Left ventricle myocardium inferior (tissue), 1 donor: ENCODE measurements at regions not wholly inside any gene's neighbourhood (a gene's known extent, or its start where the extent isn't known, plus 50 kb on each side); places are given as distances from the start of the nearest gene placed in this dataset.
A peak's percentile ranks its signal among the peaks of the same experiment; 100 is the strongest.

Source experiments
- DNase-seq: peaks from one replicate; pipeline ENCODE4 v3.0.0-alpha.2; 2020
- H3K27ac ChIP-seq: fragments of 200-600 bp; replicated peaks from 2 replicates; pipeline ENCODE4 v1.8.0; 2021
- H3K27me3 ChIP-seq: fragments of 200-600 bp; 2 replicates; pipeline ENCODE4 v1.8.0; 2021; ENCODE audit warnings: low read depth
- H3K36me3 ChIP-seq: fragments of 200-600 bp; 2 replicates; pipeline ENCODE4 v1.8.0; 2021
- H3K4me1 ChIP-seq: fragments of 200-600 bp; 2 replicates; pipeline ENCODE4 v1.8.0; 2021
- H3K4me3 ChIP-seq: fragments of 200-600 bp; 2 replicates; pipeline ENCODE4 v1.8.0; 2021; ENCODE audit warnings: mild to moderate bottlenecking, moderate library complexity
- H3K9me3 ChIP-seq: fragments of 200-600 bp; replicated peaks from 2 replicates; pipeline ENCODE4 v1.8.0; 2021
- intact Hi-C: fragments of 100-400 bp; cut with micrococcal nuclease; formaldehyde crosslinking; loops from one replicate; pipeline ENCODE4 v1.11.0; 2022
- TF ChIP-seq, protein P1 (sequence below): fragments of 200-600 bp; IDR thresholded peaks from 2 replicates; pipeline ENCODE4 v1.8.0; 2021; ENCODE audit warnings: antibody characterized with exemption, mild to moderate bottlenecking, borderline replicate concordance
- donor health status: DM: no; HTN: yes; CAD: no; lungs with severe emphysema.

DNA sequence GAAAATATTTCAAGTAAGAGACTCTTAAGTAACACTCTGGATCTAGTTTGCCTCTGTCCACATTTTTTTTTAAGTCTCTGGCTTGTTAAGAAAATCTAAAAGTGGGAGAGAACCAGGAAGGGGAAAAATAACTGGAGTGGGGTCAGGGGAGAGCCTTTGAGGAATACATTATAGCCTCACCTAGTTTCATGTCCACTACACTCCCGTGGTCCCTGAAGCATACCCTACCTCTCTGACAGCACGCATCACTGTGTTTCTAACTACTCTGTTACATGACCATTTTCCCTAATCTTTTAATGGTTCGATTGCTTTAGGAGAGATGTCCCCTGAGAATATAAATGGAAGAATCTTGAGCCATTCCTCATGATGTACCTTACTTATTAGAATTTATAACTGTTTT is 318.3 kb downstream of the TMEM167A start:
- H3K36me3 ChIP-seq = no peaks in the 10 kb centered on the region

DNA sequence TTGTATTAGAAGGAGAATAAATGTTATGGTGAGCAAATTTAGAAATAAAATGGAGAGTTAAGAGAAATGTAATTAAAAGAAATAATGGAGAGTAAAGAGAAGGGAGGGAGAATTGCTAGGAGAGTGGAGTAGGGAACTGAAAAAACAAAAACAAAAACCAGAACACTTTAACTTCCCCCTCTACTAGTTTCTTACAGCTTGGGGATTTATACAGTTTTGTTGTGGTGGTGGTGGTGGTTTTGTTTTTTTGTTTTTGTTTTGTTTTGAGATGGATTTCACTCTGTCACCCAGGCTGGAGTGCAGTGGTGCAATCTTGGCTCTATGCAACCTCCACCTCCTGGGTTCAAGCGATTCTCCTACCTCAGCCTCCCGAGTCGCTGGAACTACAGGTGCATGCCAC is 322.4 kb downstream of the TMEM167A start:
- intact Hi-C loops = no loop called here
- no peaks in the 10 kb centered on the region for H3K9me3 ChIP-seq
- no peak overlapping the region for H3K27ac ChIP-seq
- no peaks in the 10 kb centered on the region for H3K27me3 ChIP-seq
- TF ChIP-seq, protein P1, sequence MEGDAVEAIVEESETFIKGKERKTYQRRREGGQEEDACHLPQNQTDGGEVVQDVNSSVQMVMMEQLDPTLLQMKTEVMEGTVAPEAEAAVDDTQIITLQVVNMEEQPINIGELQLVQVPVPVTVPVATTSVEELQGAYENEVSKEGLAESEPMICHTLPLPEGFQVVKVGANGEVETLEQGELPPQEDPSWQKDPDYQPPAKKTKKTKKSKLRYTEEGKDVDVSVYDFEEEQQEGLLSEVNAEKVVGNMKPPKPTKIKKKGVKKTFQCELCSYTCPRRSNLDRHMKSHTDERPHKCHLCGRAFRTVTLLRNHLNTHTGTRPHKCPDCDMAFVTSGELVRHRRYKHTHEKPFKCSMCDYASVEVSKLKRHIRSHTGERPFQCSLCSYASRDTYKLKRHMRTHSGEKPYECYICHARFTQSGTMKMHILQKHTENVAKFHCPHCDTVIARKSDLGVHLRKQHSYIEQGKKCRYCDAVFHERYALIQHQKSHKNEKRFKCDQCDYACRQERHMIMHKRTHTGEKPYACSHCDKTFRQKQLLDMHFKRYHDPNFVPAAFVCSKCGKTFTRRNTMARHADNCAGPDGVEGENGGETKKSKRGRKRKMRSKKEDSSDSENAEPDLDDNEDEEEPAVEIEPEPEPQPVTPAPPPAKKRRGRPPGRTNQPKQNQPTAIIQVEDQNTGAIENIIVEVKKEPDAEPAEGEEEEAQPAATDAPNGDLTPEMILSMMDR = no peak
- H3K36me3 ChIP-seq = no peaks in the 10 kb centered on the region
- DNase-seq = no peak
- no peaks in the 10 kb centered on the region for H3K4me1 ChIP-seq
- no peak overlapping the region for H3K4me3 ChIP-seq

More for the DNA sequence above, 318.3 kb downstream of the TMEM167A start:
- DNase-seq = no peak
- TF ChIP-seq, protein P1 = no peak
- Histone ChIP-seq H3K27ac (no peak overlapping the region), H3K27me3 (no peaks in the 10 kb centered on the region), H3K9me3 (peaks cover 12% of the 10 kb centered on the region), H3K4me3 (no peak overlapping the region), H3K4me1 (no peaks in the 10 kb centered on the region)
- intact Hi-C loops = no loop called here

DNA sequence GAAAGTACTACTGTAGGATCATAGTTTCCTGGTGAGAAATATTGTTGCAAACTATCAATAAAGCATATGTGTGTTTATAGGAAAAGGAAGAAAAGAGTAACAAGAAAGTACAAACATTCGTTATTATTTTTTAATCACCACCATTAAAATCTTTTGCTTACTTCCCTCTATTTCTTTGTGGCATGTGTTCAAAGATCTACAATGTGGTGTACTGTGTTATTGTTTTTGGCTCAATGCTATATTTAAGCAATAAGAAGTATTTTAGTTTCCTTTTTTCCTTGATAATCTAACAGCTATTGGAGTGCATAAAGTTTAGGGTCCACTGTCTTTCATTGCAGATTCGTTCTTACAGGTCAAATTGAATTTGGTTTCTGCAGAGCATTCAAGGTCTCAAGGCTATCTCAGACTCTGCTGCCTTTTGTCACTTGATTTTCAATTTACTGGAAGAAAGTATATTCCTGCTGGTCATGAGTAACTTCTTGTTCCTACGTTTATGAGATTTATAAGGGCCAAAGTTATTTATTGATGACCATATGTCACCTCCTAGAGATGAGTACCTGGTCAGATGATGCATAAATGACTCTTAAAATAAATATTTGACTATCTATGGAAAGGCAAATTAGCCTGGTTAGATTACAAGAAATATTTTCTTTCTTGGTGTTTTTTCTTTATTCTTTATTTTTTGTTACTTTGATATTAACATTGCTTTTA is 323.0 kb downstream of the TMEM167A start:
- Histone ChIP-seq H3K36me3 (no peaks in the 10 kb centered on the region), H3K27me3 (no peaks in the 10 kb centered on the region), H3K4me1 (peaks cover 5% of the 10 kb centered on the region), H3K27ac (no peak overlapping the region), H3K9me3 (no peaks in the 10 kb centered on the region), H3K4me3 (no peak overlapping the region)
- intact Hi-C loops = no loop called here
- DNase-seq = no peak
- TF ChIP-seq, protein P1 = no peak

DNA sequence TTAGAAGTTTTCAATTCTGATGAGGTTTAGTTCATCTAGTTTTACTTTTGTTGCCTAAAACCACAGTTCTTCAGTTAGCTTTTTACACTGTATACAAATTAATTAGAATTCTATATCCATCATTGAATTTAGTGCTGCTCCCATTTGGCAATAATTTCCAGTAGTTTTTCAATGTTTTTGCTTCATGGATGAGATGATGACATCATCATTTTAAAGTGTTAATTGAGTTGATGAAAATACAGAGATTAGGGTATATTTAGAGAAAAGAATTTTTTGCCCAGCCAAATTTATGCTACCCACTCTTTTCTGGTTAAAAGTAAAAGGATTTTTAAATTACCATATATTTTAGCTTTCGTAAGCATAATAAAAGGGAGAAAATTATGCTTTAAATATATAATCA is 323.8 kb downstream of the TMEM167A start:
- Histone ChIP-seq H3K4me3 (no peak overlapping the region), H3K36me3 (no peaks in the 10 kb centered on the region), H3K9me3 (no peaks in the 10 kb centered on the region), H3K4me1 (peaks cover 13% of the 10 kb centered on the region), H3K27me3 (no peaks in the 10 kb centered on the region), H3K27ac (no peak overlapping the region)
- intact Hi-C loops = no loop called here
- TF ChIP-seq, protein P1 = no peak
- no peak for DNase-seq

DNA sequence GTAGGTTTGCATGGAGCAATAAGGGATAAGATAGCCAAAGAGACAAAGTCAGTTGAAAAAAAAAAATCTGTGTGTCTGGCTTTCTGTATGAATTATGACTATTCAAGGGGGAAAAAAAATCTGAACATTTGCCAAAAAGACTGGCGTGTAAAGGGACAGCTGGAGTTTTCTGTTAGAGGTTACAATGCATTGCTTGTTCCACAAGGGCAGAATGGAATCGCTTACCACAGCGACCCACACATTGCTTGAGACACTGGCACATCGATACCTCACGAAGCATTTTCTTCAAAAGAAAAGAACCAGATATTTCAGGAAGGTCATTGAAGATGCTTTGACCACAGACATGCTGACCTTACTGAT is 327.8 kb downstream of the TMEM167A start:
- Histone ChIP-seq H3K27ac (peak overlapping the region; percentile 0), H3K36me3 (no peaks in the 10 kb centered on the region), H3K4me1 (peaks cover 16% of the 10 kb centered on the region), H3K9me3 (no peaks in the 10 kb centered on the region), H3K27me3 (no peaks in the 10 kb centered on the region), H3K4me3 (peak overlapping the region; percentile 3)
- no peak for DNase-seq
- TF ChIP-seq, protein P1 = no peak
- intact Hi-C loops = no loop called here
